Stomach (tissue), 8 donors: ENCODE measurements at regions not wholly inside any gene's neighbourhood (a gene's known extent, or its start where the extent isn't known, plus 50 kb on each side); places are given as distances from the start of the nearest gene placed in this dataset.
A peak's percentile ranks its signal among the peaks of the same experiment; 100 is the strongest.
"Not testable (repeated sequence)": the region's sequence is repeated elsewhere in the genome, so short reads cannot be mapped to it uniquely, and the experiment has no call there.

Source experiments
- DNase-seq, 2 donors: peaks; one replicate each; pipeline versions ENCODE4 v3.0.0 to v3.0.0-alpha.2; 2013 to 2019
- H3K27ac ChIP-seq, 5 donors: fragments of 200-600 bp in 4 of 5; sonication (generic) in 4 of 5; one replicate each; pipeline ENCODE4 v1.5.1; 2013 to 2019; ENCODE audit warnings: mild to moderate bottlenecking in 1 of 5, moderate library complexity in 1 of 5
- H3K27me3 ChIP-seq, 3 donors: fragments of 200-600 bp; sonication (generic); one replicate each; pipeline ENCODE4 v1.5.1; 2017 to 2019; ENCODE audit warnings: mixed run types in 1 of 3
- H3K36me3 ChIP-seq, 4 donors: fragments of 200-600 bp; sonication (generic); 1 replicate in 3 of 4; 2 replicates in 1 of 4; pipeline ENCODE4 v1.5.1; 2016 to 2019
- H3K4me1 ChIP-seq, 4 donors: fragments of 200-600 bp; sonication (generic); one replicate each; pipeline ENCODE4 v1.5.1; 2016 to 2019
- H3K4me3 ChIP-seq, 4 donors: fragments of 200-600 bp; sonication (generic) in 3 of 4; one replicate each; pipeline ENCODE4 v1.5.1; 2016 to 2019; ENCODE audit warnings: mild to moderate bottlenecking in 1 of 4
- H3K9me3 ChIP-seq, 4 donors: fragments of 200-600 bp; sonication (generic); one replicate each; pipeline ENCODE4 v1.5.1; 2016 to 2019
- CTCF ChIP-seq, 7 experiments: fragments of 450-650 bp in 4 of 7; fragments of 200-600 bp in 3 of 7; sonication (generic) in 3 of 7; IDR thresholded peaks; one replicate each; pipeline ENCODE4 v1.5.1; 2016 to 2019; ENCODE audit warnings: antibody characterized with exemption in 7 of 7, control low read depth in 2 of 7, mild to moderate bottlenecking in 1 of 7
- EP300 ChIP-seq: sonication (generic); formaldehyde crosslinking; IDR thresholded peaks from one replicate; pipeline ENCODE4 v1.6.1; 2017; ENCODE audit warnings: antibody characterized with exemption
- POLR2A ChIP-seq, 4 donors: fragments of 450-650 bp; IDR thresholded peaks; one replicate each; pipeline ENCODE4 v1.6.1; 2016; ENCODE audit warnings: antibody characterized with exemption in 4 of 4, control low read depth in 2 of 4, mild to moderate bottlenecking in 1 of 4, moderate library complexity in 1 of 4
- POLR2AphosphoS5 ChIP-seq, 3 donors: sonication (generic); formaldehyde crosslinking; IDR thresholded peaks; one replicate each; pipeline ENCODE4 v1.6.1; 2016; ENCODE audit warnings: antibody characterized with exemption in 3 of 3
- WGBS, 5 donors: extraction: QIAGEN DNeasy Blood & Tissue Kit in 3 of 5; methylation state at CpG; one replicate each; pipeline versions ENCODE4 v1.1.5 to v1.1.7; 2013 to 2018; 5-methylcytosine and 5-hydroxymethylcytosine counted together
- intact Hi-C: fragments of 100-400 bp; cut with DNase I; formaldehyde crosslinking; loops from one replicate; pipeline ENCODE4 v1.15.1; 2023; ENCODE audit warnings: low total_unique reads
- donor health status: healthy with polysubstance abuse.
- donor health status: Bipolar disorder and iron deficiency.
- donor health status: healthy.

- Histone ChIP-seq H3K27me3 (no peaks in the 10 kb centered on the region), H3K27ac (no peak overlapping the region), H3K9me3 (no peaks in the 10 kb centered on the region), H3K4me1 (no peaks in the 10 kb centered on the region), H3K4me3 (no peak overlapping the region), H3K36me3 (no peaks in the 10 kb centered on the region)
- TF ChIP-seq POLR2A (IDR thresholded peaks at IDR 0.05), result no peak
- no peak for TF ChIP-seq POLR2AphosphoS5 (IDR thresholded peaks at IDR 0.05)
- TF ChIP-seq EP300, result no peak
- TF ChIP-seq CTCF (IDR thresholded peaks at IDR 0.05), result no peak
- no peak for DNase-seq
- WGBS, 5 donors, result 55 to 66% (median 58%) methylated on average over 3 of the region's 3 CpGs
- intact Hi-C loops, result no loop called here
Observed at GRCh38 chr9:7636838-7637467, 162.6 kb downstream of the DMAC1 start.

GRCh38 chr9:7636309-7636708 is 163.3 kb downstream of the DMAC1 start:
- TF ChIP-seq POLR2A (IDR thresholded peaks at IDR 0.05), result no peak
- no peak for TF ChIP-seq EP300
- TF ChIP-seq POLR2AphosphoS5 (IDR thresholded peaks at IDR 0.05), result no peak
- no peak for TF ChIP-seq CTCF (IDR thresholded peaks at IDR 0.05)
- 59 to 67% (median 65%) methylated on average over 2 of the region's 2 CpGs for WGBS, 5 donors
- DNase-seq, result no peak

GRCh38 chr9:7626571-7627029 is 173.0 kb downstream of the DMAC1 start:
- H3K27me3 ChIP-seq, H3K4me1 ChIP-seq, H3K4me3 ChIP-seq, H3K36me3 ChIP-seq, intact Hi-C loops, H3K9me3 ChIP-seq, H3K27ac ChIP-seq: not testable (repeated sequence)
- peak in 1 of 2 donors; percentile 44 for DNase-seq
- WGBS, 5 donors, result 32 to 53% (median 51%) methylated on average over 7 of the region's 7 CpGs

More at GRCh38 chr9:7636309-7636708, 163.3 kb downstream of the DMAC1 start:
- Histone ChIP-seq H3K27me3 (no peaks in the 10 kb centered on the region), H3K4me1 (no peaks in the 10 kb centered on the region), H3K27ac (no peak overlapping the region), H3K9me3 (no peaks in the 10 kb centered on the region), H3K4me3 (no peak overlapping the region), H3K36me3 (no peaks in the 10 kb centered on the region)
- intact Hi-C loops, result no loop called here

GRCh38 chr9:7622481-7622880 is 177.1 kb downstream of the DMAC1 start:
- WGBS, 5 donors, result 39 to 88% (median 71%) methylated on average over 2 of the region's 2 CpGs
- H3K27me3 ChIP-seq, result no peaks in the 10 kb centered on the region
- intact Hi-C loops, result no loop called here
- no peaks in the 10 kb centered on the region for H3K36me3 ChIP-seq
- no peak overlapping the region for H3K4me3 ChIP-seq
- DNase-seq, result no peak
- TF ChIP-seq POLR2A (IDR thresholded peaks at IDR 0.05), result no peak
- no peak for TF ChIP-seq EP300
- no peak for TF ChIP-seq CTCF (IDR thresholded peaks at IDR 0.05)
- no peak for TF ChIP-seq POLR2AphosphoS5 (IDR thresholded peaks at IDR 0.05)
- peaks cover 0 to 5% (median 0%) of the 10 kb centered on the region in 4 donors for H3K9me3 ChIP-seq
- no peaks in the 10 kb centered on the region for H3K4me1 ChIP-seq
- H3K27ac ChIP-seq, result no peak overlapping the region

- no peak overlapping the region for H3K27ac ChIP-seq
- TF ChIP-seq CTCF (IDR thresholded peaks at IDR 0.05), result no peak
- TF ChIP-seq POLR2A (IDR thresholded peaks at IDR 0.05), result no peak
- TF ChIP-seq POLR2AphosphoS5 (IDR thresholded peaks at IDR 0.05), result no peak
- no peak for TF ChIP-seq EP300
- WGBS, 5 donors, result 91 to 100% (median 95%) methylated on average over 1 of the region's 1 CpG
Observed at GRCh38 chr9:7615344-7615743, 184.2 kb downstream of the DMAC1 start.

More at GRCh38 chr9:7615344-7615743, 184.2 kb downstream of the DMAC1 start:
- no peak for DNase-seq
- H3K27me3 ChIP-seq, result no peaks in the 10 kb centered on the region
- H3K9me3 ChIP-seq, result no peaks in the 10 kb centered on the region
- no peak overlapping the region for H3K4me3 ChIP-seq
- H3K36me3 ChIP-seq, result no peaks in the 10 kb centered on the region
- no peaks in the 10 kb centered on the region for H3K4me1 ChIP-seq
- intact Hi-C loops, result no loop called here
